SK-N-SH treated with all-trans-retinoic acid at 6 μM for 48 hours (cell line): ENCODE measurements at regions not wholly inside any gene's neighbourhood (a gene's known extent, or its start where the extent isn't known, plus 50 kb on each side); places are given as distances from the start of the nearest gene placed in this dataset.

ENCODE experiments used
- ATAC-seq: fragments of 200-7000 bp; cut with Tn5 transposase; 3 replicates; pipeline ENCODE4 v1.9.1; 2020; ENCODE audit warnings: mild to moderate bottlenecking, moderate library complexity
- ARNTL ChIP-seq: fragments of 450-650 bp; formaldehyde crosslinking; IDR thresholded peaks from 2 replicates; pipeline ENCODE4 v1.5.0; 2020; ENCODE audit warnings: low read depth, mild to moderate bottlenecking, moderate library complexity, borderline replicate concordance
- CREB5 ChIP-seq: fragments of 250-450 bp; sonication (Bioruptor Pico); IDR thresholded peaks from 2 replicates; pipeline ENCODE4 v1.5.1; 2020; ENCODE audit warnings: low read depth, mild to moderate bottlenecking, moderate library complexity
- CSDC2 ChIP-seq: fragments of 250-450 bp; sonication (Bioruptor Pico); IDR thresholded peaks from 2 replicates; pipeline ENCODE4 v1.5.0; 2020; ENCODE audit warnings: mild to moderate bottlenecking, moderate library complexity
- ESRRG ChIP-seq: fragments of 250-450 bp; sonication (Bioruptor Pico); IDR thresholded peaks from 2 replicates; pipeline ENCODE4 v1.6.1; 2021; ENCODE audit warnings: mild to moderate bottlenecking
- GLIS3 ChIP-seq: fragments of 250-450 bp; sonication (Bioruptor Pico); IDR thresholded peaks from 2 replicates; pipeline ENCODE4 v1.5.0; 2020; ENCODE audit warnings: mild to moderate bottlenecking, moderate library complexity
- ISL1 ChIP-seq: fragments of 250-450 bp; sonication (Bioruptor Pico); IDR thresholded peaks from 2 replicates; pipeline ENCODE4 v2.1.2; 2022; ENCODE audit warnings: mild to moderate bottlenecking, moderate library complexity
- OSR1 ChIP-seq: fragments of 250-450 bp; sonication (Bioruptor Pico); IDR thresholded peaks from 2 replicates; pipeline ENCODE4 v1.8.0; 2022; ENCODE audit warnings: moderate library complexity, mild to moderate bottlenecking, inconsistent platforms
- PPARA ChIP-seq: fragments of 250-450 bp; sonication (Bioruptor Pico); IDR thresholded peaks from 2 replicates; pipeline ENCODE4 v1.5.0; 2020; ENCODE audit warnings: mild to moderate bottlenecking, borderline replicate concordance
- SNAI2 ChIP-seq: fragments of 250-450 bp; sonication (Bioruptor Pico); IDR thresholded peaks from 2 replicates; pipeline ENCODE4 v1.5.0; 2020; ENCODE audit warnings: mild to moderate bottlenecking, moderate library complexity
- TCF4 ChIP-seq: fragments of 250-450 bp; sonication (Bioruptor Pico); IDR thresholded peaks from 2 replicates; pipeline ENCODE4 v1.8.0; 2021; ENCODE audit warnings: mild to moderate bottlenecking, moderate library complexity, borderline replicate concordance
- TOX ChIP-seq: fragments of 250-450 bp; sonication (Bioruptor Pico); IDR thresholded peaks from 2 replicates; pipeline ENCODE4 v1.8.0; 2021; ENCODE audit warnings: mild to moderate bottlenecking, moderate library complexity, borderline replicate concordance
- TSHZ2 ChIP-seq: fragments of 250-450 bp; sonication (Bioruptor Pico); IDR thresholded peaks from 2 replicates; pipeline ENCODE4 v1.5.0; 2020; ENCODE audit warnings: mild to moderate bottlenecking, moderate library complexity
- ZC3H10 ChIP-seq: fragments of 250-450 bp; sonication (Bioruptor Pico); IDR thresholded peaks from 2 replicates; pipeline ENCODE4 v1.5.1; 2021; ENCODE audit warnings: mild to moderate bottlenecking, moderate library complexity
- ZFP3 ChIP-seq: fragments of 250-450 bp; sonication (Bioruptor Pico); IDR thresholded peaks from 2 replicates; pipeline ENCODE4 v1.5.0; 2020; ENCODE audit warnings: mild to moderate bottlenecking, moderate library complexity
- ZFP30 ChIP-seq: fragments of 450-650 bp; formaldehyde crosslinking; IDR thresholded peaks from 2 replicates; pipeline ENCODE4 v1.5.0; 2022; ENCODE audit warnings: mild to moderate bottlenecking, moderate library complexity
- ZNF565 ChIP-seq: fragments of 450-650 bp; formaldehyde crosslinking; conservative IDR thresholded peaks from 2 replicates; pipeline ENCODE4 v1.5.0; 2020; ENCODE audit warnings: low read depth, mild to moderate bottlenecking, moderate library complexity
- ZNF70 ChIP-seq: fragments of 450-650 bp; formaldehyde crosslinking; IDR thresholded peaks from 2 replicates; pipeline ENCODE4 v1.5.0; 2020; ENCODE audit warnings: mild to moderate bottlenecking, moderate library complexity
- ZNF8 ChIP-seq: fragments of 450-650 bp; formaldehyde crosslinking; IDR thresholded peaks from 2 replicates; pipeline ENCODE4 v1.5.0; 2020; ENCODE audit warnings: mild to moderate bottlenecking, moderate library complexity
- TF ChIP-seq, protein P1 (sequence below): fragments of 250-450 bp; sonication (Bioruptor Pico); IDR thresholded peaks from 2 replicates; pipeline ENCODE4 v1.8.0; 2021; ENCODE audit warnings: low read depth, mild to moderate bottlenecking, moderate library complexity, borderline replicate concordance
- TF ChIP-seq, protein P2 (sequence below): fragments of 250-450 bp; sonication (Bioruptor Pico); IDR thresholded peaks from 2 replicates; pipeline ENCODE4 v1.8.0; 2020; ENCODE audit warnings: mild to moderate bottlenecking, moderate library complexity, borderline replicate concordance

GRCh38 chr21:38181096-38181495 is 75.7 kb upstream of the KCNJ15 start:
- TF ChIP-seq TSHZ2 (CRISPR knock-in tag), result no peak
- no peak for TF ChIP-seq ZC3H10 (CRISPR knock-in tag)
- TF ChIP-seq ZNF565 (CRISPR knock-in tag), result no peak
- TF ChIP-seq ZFP3 (CRISPR knock-in tag), result no peak
- no peak for TF ChIP-seq TCF4
- no peak for TF ChIP-seq ESRRG (CRISPR knock-in tag)
- ATAC-seq, result peak; percentile 75

DNA sequence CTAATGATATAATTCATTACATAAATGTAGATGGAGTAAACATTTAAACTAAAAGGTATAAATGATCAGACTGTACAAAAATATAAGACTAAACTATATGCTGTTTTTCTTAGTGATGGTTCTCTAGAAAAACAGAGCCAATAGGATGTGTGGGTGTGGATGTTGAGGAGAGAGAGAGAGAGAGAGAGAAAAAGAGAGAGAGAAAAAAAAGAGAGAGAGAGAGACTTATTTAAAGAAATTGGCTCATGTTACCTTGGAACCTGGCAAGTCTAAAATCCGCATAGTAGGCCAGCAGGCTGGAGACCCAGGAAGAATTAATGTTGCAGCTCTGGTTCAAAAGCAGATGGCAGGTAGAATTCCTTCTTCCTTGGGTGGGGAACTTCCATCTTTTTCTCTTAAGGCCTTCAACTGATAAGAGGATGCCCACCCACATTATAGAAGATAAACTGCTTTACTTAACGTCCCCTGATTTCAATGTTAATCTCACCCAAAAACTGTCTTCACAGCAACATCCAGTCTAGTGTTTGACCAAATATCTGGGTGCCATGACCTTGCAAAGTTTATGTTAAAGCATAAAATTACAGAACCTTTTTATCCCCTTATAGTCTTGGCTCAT is 74.3 kb upstream of the KCNJ15 start:
- ATAC-seq, result no peak

DNA sequence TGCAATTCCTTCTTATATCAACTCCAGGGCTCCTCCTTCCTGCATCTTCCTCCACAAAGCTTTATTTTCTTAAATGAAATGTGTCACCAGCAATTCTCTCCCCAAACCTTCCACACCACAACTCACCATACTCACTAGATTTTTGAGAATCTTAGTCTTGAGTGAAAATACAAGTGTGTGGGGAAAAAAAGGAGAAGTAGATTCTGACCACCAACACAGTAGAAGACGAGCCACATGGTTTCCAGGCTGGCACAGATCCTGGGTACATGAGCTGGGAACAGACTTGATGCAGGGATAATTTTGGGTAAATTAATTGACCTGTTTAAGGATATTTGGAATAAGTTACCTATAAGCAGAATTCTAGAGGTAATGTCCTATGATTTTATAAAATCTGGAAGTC is 72.8 kb upstream of the KCNJ15 start:
- no peak for TF ChIP-seq ZNF70 (CRISPR knock-in tag)
- TF ChIP-seq, protein P1, sequence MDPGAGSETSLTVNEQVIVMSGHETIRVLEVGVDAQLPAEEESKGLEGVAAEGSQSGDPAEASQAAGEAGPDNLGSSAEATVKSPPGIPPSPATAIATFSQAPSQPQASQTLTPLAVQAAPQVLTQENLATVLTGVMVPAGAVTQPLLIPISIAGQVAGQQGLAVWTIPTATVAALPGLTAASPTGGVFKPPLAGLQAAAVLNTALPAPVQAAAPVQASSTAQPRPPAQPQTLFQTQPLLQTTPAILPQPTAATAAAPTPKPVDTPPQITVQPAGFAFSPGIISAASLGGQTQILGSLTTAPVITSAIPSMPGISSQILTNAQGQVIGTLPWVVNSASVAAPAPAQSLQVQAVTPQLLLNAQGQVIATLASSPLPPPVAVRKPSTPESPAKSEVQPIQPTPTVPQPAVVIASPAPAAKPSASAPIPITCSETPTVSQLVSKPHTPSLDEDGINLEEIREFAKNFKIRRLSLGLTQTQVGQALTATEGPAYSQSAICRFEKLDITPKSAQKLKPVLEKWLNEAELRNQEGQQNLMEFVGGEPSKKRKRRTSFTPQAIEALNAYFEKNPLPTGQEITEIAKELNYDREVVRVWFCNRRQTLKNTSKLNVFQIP (CRISPR knock-in tag), result no peak
- TF ChIP-seq PPARA (CRISPR knock-in tag), result no peak
- no peak for TF ChIP-seq ISL1
- no peak for TF ChIP-seq CREB5 (CRISPR knock-in tag)
- no peak for TF ChIP-seq CSDC2 (CRISPR knock-in tag)
- no peak for TF ChIP-seq SNAI2 (CRISPR knock-in tag)
- TF ChIP-seq, all 23 proteins: peak for 0
- ATAC-seq, result no peak

More for the DNA sequence above, 74.3 kb upstream of the KCNJ15 start:
- TF ChIP-seq TSHZ2 (CRISPR knock-in tag) (no peak), ZFP3 (CRISPR knock-in tag) (no peak), GLIS3 (CRISPR knock-in tag) (no peak), OSR1 (CRISPR knock-in tag) (no peak), ZNF70 (CRISPR knock-in tag) (no peak), TOX (CRISPR knock-in tag) (no peak), SNAI2 (CRISPR knock-in tag) (no peak)

GRCh38 chr21:38186661-38187270 is 70.0 kb upstream of the KCNJ15 start:
- TF ChIP-seq ZC3H10 (CRISPR knock-in tag) (no peak), ZFP30 (no peak), GLIS3 (CRISPR knock-in tag) (no peak), ZNF8 (no peak), CSDC2 (CRISPR knock-in tag) (no peak), ZNF565 (CRISPR knock-in tag) (no peak), ARNTL (no peak), TOX (CRISPR knock-in tag) (no peak), ISL1 (no peak), ZNF70 (CRISPR knock-in tag) (no peak), PPARA (CRISPR knock-in tag) (no peak)
- TF ChIP-seq, protein P2, sequence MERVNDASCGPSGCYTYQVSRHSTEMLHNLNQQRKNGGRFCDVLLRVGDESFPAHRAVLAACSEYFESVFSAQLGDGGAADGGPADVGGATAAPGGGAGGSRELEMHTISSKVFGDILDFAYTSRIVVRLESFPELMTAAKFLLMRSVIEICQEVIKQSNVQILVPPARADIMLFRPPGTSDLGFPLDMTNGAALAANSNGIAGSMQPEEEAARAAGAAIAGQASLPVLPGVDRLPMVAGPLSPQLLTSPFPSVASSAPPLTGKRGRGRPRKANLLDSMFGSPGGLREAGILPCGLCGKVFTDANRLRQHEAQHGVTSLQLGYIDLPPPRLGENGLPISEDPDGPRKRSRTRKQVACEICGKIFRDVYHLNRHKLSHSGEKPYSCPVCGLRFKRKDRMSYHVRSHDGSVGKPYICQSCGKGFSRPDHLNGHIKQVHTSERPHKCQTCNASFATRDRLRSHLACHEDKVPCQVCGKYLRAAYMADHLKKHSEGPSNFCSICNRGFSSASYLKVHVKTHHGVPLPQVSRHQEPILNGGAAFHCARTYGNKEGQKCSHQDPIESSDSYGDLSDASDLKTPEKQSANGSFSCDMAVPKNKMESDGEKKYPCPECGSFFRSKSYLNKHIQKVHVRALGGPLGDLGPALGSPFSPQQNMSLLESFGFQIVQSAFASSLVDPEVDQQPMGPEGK (CRISPR knock-in tag), result no peak
- TF ChIP-seq, protein P1 (CRISPR knock-in tag), result no peak

More at GRCh38 chr21:38186661-38187270, 70.0 kb upstream of the KCNJ15 start:
- ATAC-seq, result no peak
